GM12878 (cell line): ENCODE measurements at regions not wholly inside any gene's neighbourhood (a gene's known extent, or its start where the extent isn't known, plus 50 kb on each side); places are given as distances from the start of the nearest gene placed in this dataset.

Experiments
- ATAC-seq: fragments of 200-7000 bp; cut with Tn5 transposase; 3 replicates; pipeline ENCODE4 v1.9.1; 2020; ENCODE audit warnings: mild to moderate bottlenecking, moderate library complexity
- BruUV-seq: library from RNA; stranded (reverse); fragments of 400-500 nt; replicated peaks from 2 replicates; lab custom pipeline; 2021; lab: Mats Ljungman, UMichigan
- CTCF ChIA-PET: fragments of 300-600 bp; sonication (Branson Sonifier 250); formaldehyde crosslinking; extraction: SDS; loops from one replicate; lab custom pipeline; 2021; ENCODE audit warnings: inconsistent platforms; lab: Yijun Ruan, JAX
- POLR2A ChIA-PET: fragments of 350-600 bp; formaldehyde crosslinking; extraction: SDS; loops from one replicate; lab custom pipeline; 2021; ENCODE audit warnings: inconsistent platforms; lab: Charles Lee
- RAD21 ChIA-PET: fragments of 300-600 bp; sonication (Branson Sonifier 250); formaldehyde crosslinking; loops from one replicate; lab custom pipeline; 2023; ENCODE audit warnings: antibody characterized with exemption; ENCODE audit not compliant: unreplicated experiment; lab: Charles Lee
- SMC1A ChIA-PET: fragments of 300-600 bp; sonication (Branson Sonifier 250); formaldehyde crosslinking; loops from one replicate; lab custom pipeline; 2023; ENCODE audit not compliant: unreplicated experiment, uncharacterized antibody; lab: Charles Lee
- DNase-seq: peaks from one replicate; pipeline ENCODE4 v3.0.0-alpha.2; 2011; ENCODE audit warnings: low read depth, low spot score
- FAIRE-seq: peaks from 3 replicates; lab custom pipeline; 2011; peaks lifted over from hg19 to GRCh38; lab: Jason Lieb, UNC
- H2AFZ ChIP-seq: 2 replicates; pipeline ENCODE4 v1.6.0; 2011; ENCODE audit warnings: low read depth, low read length, control low read depth; ENCODE audit not compliant: control insufficient read depth
- H3K27ac ChIP-seq: 2 replicates; pipeline ENCODE4 v1.5.1; 2011; ENCODE audit warnings: control low read depth; ENCODE audit not compliant: control insufficient read depth, insufficient read depth
- H3K27me3 ChIP-seq, 2 experiments: replicated peaks in 1 of 2; 2 replicates each; pipeline versions ENCODE4 v1.6.0 to v1.6.1; 2011; ENCODE audit warnings: low read length in 1 of 2; ENCODE audit not compliant: control insufficient read depth in 2 of 2, insufficient read depth in 2 of 2
- H3K36me3 ChIP-seq, 2 experiments: 2 replicates each; pipeline ENCODE4 v1.5.1; 2011; ENCODE audit warnings: low read length in 1 of 2; ENCODE audit not compliant: control insufficient read depth in 2 of 2, insufficient read depth in 2 of 2
- H3K4me1 ChIP-seq: 2 replicates; pipeline ENCODE4 v1.6.1; 2011; ENCODE audit warnings: mild to moderate bottlenecking, low read length, moderate library complexity, mixed read lengths; ENCODE audit not compliant: control insufficient read depth, insufficient read depth
- H3K4me2 ChIP-seq: 2 replicates; pipeline ENCODE4 v1.6.0; 2011; ENCODE audit warnings: control low read depth; ENCODE audit not compliant: control insufficient read depth, insufficient read depth
- H3K4me3 ChIP-seq: fragments of 200-600 bp; sonication (generic); 2 replicates; pipeline ENCODE4 v1.5.1; 2016
- H3K79me2 ChIP-seq: 2 replicates; pipeline ENCODE4 v1.6.0; 2011; ENCODE audit warnings: low read length; ENCODE audit not compliant: control insufficient read depth, insufficient read depth
- H3K9ac ChIP-seq: 2 replicates; pipeline ENCODE4 v1.8.0; 2011; ENCODE audit warnings: low read length, control low read depth, mixed read lengths; ENCODE audit not compliant: control insufficient read depth, insufficient read depth
- H3K9me3 ChIP-seq: replicated peaks from 3 replicates; pipeline ENCODE4 v1.5.1; 2011; ENCODE audit warnings: mild to moderate bottlenecking, low read length; ENCODE audit not compliant: control insufficient read depth, insufficient read depth
- H4K20me1 ChIP-seq: 2 replicates; pipeline ENCODE4 v1.6.0; 2011; ENCODE audit not compliant: control insufficient read depth, insufficient read depth
- BCL11A ChIP-seq: IDR thresholded peaks from 2 replicates; pipeline ENCODE4 v1.6.1; 2011; ENCODE audit warnings: low read depth, low read length
- DPF2 ChIP-seq: fragments of 450-650 bp; IDR thresholded peaks from 2 replicates; pipeline ENCODE4 v1.6.1; 2017; ENCODE audit warnings: mild to moderate bottlenecking
- EZH2 ChIP-seq: IDR thresholded peaks from 2 replicates; pipeline ENCODE4 v1.6.1; 2012; ENCODE audit warnings: low read depth, mild to moderate bottlenecking, control low read depth, inconsistent platforms, low read length, borderline replicate concordance; ENCODE audit not compliant: control insufficient read depth
- NBN ChIP-seq: fragments of 450-650 bp; IDR thresholded peaks from 2 replicates; pipeline ENCODE4 v1.6.1; 2016
- PAX5 ChIP-seq: IDR thresholded peaks from 2 replicates; pipeline ENCODE4 v1.6.1; 2011; ENCODE audit warnings: low read depth, low read length, borderline replicate concordance
- PML ChIP-seq: IDR thresholded peaks from 2 replicates; pipeline ENCODE4 v1.6.1; 2012; ENCODE audit warnings: low read length, inconsistent platforms
- POLR2A ChIP-seq: IDR thresholded peaks from 2 replicates; pipeline ENCODE4 v1.6.1; 2011; ENCODE audit warnings: low read depth, mild to moderate bottlenecking, low read length
- POLR2AphosphoS5 ChIP-seq: IDR thresholded peaks from 2 replicates; pipeline ENCODE4 v1.6.1; 2011; ENCODE audit warnings: mild to moderate bottlenecking, low read length, inconsistent platforms
- PRDM15 ChIP-seq: fragments of 450-650 bp; formaldehyde crosslinking; IDR thresholded peaks from 2 replicates; pipeline ENCODE4 v1.4.0; 2020; ENCODE audit warnings: mild to moderate bottlenecking, moderate library complexity
- RUNX3 ChIP-seq: IDR thresholded peaks from 2 replicates; pipeline ENCODE4 v1.6.1; 2012; ENCODE audit warnings: low read length, inconsistent platforms
- SKIL ChIP-seq: fragments of 450-650 bp; IDR thresholded peaks from 2 replicates; pipeline ENCODE4 v1.6.1; 2017; ENCODE audit warnings: mild to moderate bottlenecking, low read depth, inconsistent platforms; ENCODE audit not compliant: poor library complexity, severe bottlenecking
- SMC3 ChIP-seq: IDR thresholded peaks from 2 replicates; pipeline ENCODE4 v1.6.1; 2011; ENCODE audit warnings: low read length, improper control_type of control experiment, borderline replicate concordance
- SREBF2 ChIP-seq: IDR thresholded peaks from 2 replicates; pipeline ENCODE4 v1.6.1; 2012; ENCODE audit warnings: mild to moderate bottlenecking, low read length
- SUPT20H ChIP-seq: IDR thresholded peaks from 2 replicates; pipeline ENCODE4 v1.6.1; 2011; ENCODE audit warnings: low read depth, mild to moderate bottlenecking, low read length, moderate library complexity, borderline replicate concordance; ENCODE audit not compliant: control insufficient read depth
- TCF12 ChIP-seq: IDR thresholded peaks from 2 replicates; pipeline ENCODE4 v1.6.1; 2011; ENCODE audit warnings: low read depth, mild to moderate bottlenecking, low read length
- ZNF217 ChIP-seq: fragments of 450-650 bp; IDR thresholded peaks from 2 replicates; pipeline ENCODE4 v1.6.1; 2017; ENCODE audit warnings: antibody characterized with exemption, mild to moderate bottlenecking
- ZNF384 ChIP-seq: IDR thresholded peaks from 2 replicates; pipeline ENCODE4 v1.6.1; 2012; ENCODE audit warnings: low read depth, mild to moderate bottlenecking, low read length, improper control_type of control experiment, borderline replicate concordance
- ZZZ3 ChIP-seq: IDR thresholded peaks from 2 replicates; pipeline ENCODE4 v1.6.1; 2011; ENCODE audit warnings: low read depth; ENCODE audit not compliant: control insufficient read depth, insufficient read length
- WGBS: methylation state at CpG from one replicate; pipeline ENCODE4 v1.1.6; 2016; ENCODE audit warnings: low lambda C conversion rate; ENCODE audit not compliant: insufficient replicate concordance, insufficient coverage; ENCODE audit errors: missing lambda C conversion rate; 5-methylcytosine and 5-hydroxymethylcytosine counted together
- in situ Hi-C: fragments of 300-500 bp; cut with MboI; formaldehyde crosslinking; loops from 9 replicates; pipeline ENCODE4 v1.14.3; 2018; ENCODE audit warnings: mixed read lengths
- intact Hi-C: fragments of 100-400 bp; cut with micrococcal nuclease; formaldehyde crosslinking; loops from one replicate; pipeline ENCODE4 v1.14.2; 2022; ENCODE audit not compliant: unreplicated experiment
- TF ChIP-seq, protein P1 (sequence below): fragments of 450-650 bp; IDR thresholded peaks from 2 replicates; pipeline ENCODE4 v1.6.1; 2017; ENCODE audit warnings: mild to moderate bottlenecking

DNA sequence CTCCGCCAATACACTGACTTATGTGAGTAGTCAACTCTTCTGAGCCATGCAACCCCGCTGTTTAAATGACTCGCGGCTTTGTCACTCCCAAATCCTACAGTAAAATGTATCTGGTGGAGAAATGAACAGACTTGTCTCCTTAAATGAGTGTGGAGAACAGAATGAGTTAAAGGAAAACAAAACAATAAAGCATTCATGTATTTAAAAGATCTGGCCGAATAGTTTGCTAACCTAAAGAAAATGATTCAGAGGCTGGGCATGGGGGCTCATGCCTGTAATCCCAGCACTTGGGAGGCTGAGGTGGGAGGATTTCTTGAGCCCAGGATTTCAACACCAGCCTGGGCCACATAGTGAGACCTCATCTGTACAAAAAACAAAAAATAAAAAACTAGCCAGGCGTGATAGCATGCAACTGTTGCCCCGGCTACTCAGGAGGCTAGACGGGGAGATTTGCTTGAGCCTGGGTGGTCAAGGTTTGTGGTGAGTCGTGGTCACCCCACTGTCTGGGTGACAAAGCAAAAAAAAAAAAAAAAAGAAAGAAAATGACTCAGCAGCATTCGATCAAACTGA is 86.5 kb upstream of the PFKP start:
- DNase-seq = no peak
- 19% methylated on average over 9 of the region's 10 CpGs for WGBS
- Histone ChIP-seq H3K4me2 (no peak overlapping the region), H3K79me2 (no peaks in the 10 kb centered on the region), H3K4me3 (no peak overlapping the region), H4K20me1 (no peaks in the 10 kb centered on the region), H3K36me3 (no peaks in the 10 kb centered on the region), H3K27me3 (no peaks in the 10 kb centered on the region; a peak in 1 of 4 replicates), H3K9ac (no peak overlapping the region), H2AFZ (no peak overlapping the region), H3K9me3 (no peaks in the 10 kb centered on the region), H3K27ac (no peak overlapping the region), H3K4me1 (peaks cover 22% of the 10 kb centered on the region)
- in situ Hi-C loops = no loop called here
- intact Hi-C loops = no loop called here
- FAIRE-seq = no peak
- ChIA-PET POLR2A (no interaction called here), RAD21 (interaction anchor here (0.7 kb wide), 1 partner anchor 50 kb away, joined by 3 read pairs; no protein-coding TSS in a partner anchor), SMC1A (no interaction called here), CTCF (interaction anchor here (1.6 kb wide), 1 partner anchor 33 kb away, joined by 6 read pairs; no protein-coding TSS in a partner anchor)
- peak; percentile 69 for ATAC-seq
- no TSS peak for BruUV-seq
- TF ChIP-seq POLR2A (no peak), ZNF217 (no peak), DPF2 (no peak), SMC3 (no peak), PML (no peak), SREBF2 (no peak), PRDM15 (CRISPR knock-in tag) (no peak), SUPT20H (no peak), ZZZ3 (no peak), RUNX3 (peak; percentile 69), PAX5 (peak; percentile 83), BCL11A (peak; percentile 56; the same call in 1 of the 2 replicates), POLR2AphosphoS5 (no peak), SKIL (peak; percentile 40), TCF12 (0 out of 2 replicates have a peak, but pooled peaks have one; percentile 13), NBN (no peak), EZH2 (no peak), ZNF384 (0 out of 2 replicates have a peak, but pooled peaks have one; percentile 49)
- TF ChIP-seq, protein P1, sequence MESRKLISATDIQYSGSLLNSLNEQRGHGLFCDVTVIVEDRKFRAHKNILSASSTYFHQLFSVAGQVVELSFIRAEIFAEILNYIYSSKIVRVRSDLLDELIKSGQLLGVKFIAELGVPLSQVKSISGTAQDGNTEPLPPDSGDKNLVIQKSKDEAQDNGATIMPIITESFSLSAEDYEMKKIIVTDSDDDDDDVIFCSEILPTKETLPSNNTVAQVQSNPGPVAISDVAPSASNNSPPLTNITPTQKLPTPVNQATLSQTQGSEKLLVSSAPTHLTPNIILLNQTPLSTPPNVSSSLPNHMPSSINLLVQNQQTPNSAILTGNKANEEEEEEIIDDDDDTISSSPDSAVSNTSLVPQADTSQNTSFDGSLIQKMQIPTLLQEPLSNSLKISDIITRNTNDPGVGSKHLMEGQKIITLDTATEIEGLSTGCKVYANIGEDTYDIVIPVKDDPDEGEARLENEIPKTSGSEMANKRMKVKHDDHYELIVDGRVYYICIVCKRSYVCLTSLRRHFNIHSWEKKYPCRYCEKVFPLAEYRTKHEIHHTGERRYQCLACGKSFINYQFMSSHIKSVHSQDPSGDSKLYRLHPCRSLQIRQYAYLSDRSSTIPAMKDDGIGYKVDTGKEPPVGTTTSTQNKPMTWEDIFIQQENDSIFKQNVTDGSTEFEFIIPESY = no peak
